HepG2 (cell line): ENCODE measurements at regions not wholly inside any gene's neighbourhood (a gene's known extent, or its start where the extent isn't known, plus 50 kb on each side); places are given as distances from the start of the nearest gene placed in this dataset.

Source experiments
- ATAC-seq: fragments of 200-7000 bp; cut with Tn5 transposase; 3 replicates; pipeline ENCODE4 v1.9.1; 2020; ENCODE audit warnings: mild to moderate bottlenecking, moderate library complexity
- BruUV-seq: library from RNA; stranded (reverse); fragments of 400-500 nt; replicated peaks from 2 replicates; lab custom pipeline; 2021; lab: Mats Ljungman, UMichigan
- CTCF ChIA-PET: fragments of 300-600 bp; formaldehyde crosslinking; extraction: SDS; loops from one replicate; lab custom pipeline; 2021; ENCODE audit warnings: low total read pairs, inconsistent platforms, low intra/inter-chr PET ratio; lab: Yijun Ruan, JAX
- POLR2A ChIA-PET: fragments of 350-600 bp; sonication (Branson Sonifier 250); formaldehyde crosslinking; loops from one replicate; lab custom pipeline; 2020; ENCODE audit warnings: antibody characterized with exemption, inconsistent platforms; lab: Yijun Ruan, JAX
- DNase-seq: peaks from one replicate; pipeline ENCODE4 v3.0.0-alpha.2; 2015; ENCODE audit warnings: low spot score
- FAIRE-seq: peaks from 3 replicates; lab custom pipeline; 2011; peaks lifted over from hg19 to GRCh38; lab: Jason Lieb, UNC
- H2AFZ ChIP-seq: one replicate; pipeline ENCODE4 v1.6.1; 2011; ENCODE audit warnings: low read length, inconsistent platforms
- H3K27ac ChIP-seq: fragments of 300-600 bp; 3 replicates; pipeline ENCODE4 v1.8.0; 2011; ENCODE audit warnings: mixed run types, mild to moderate bottlenecking, mixed read lengths, low read length, inconsistent platforms; ENCODE audit not compliant: insufficient read depth; ENCODE audit errors: extremely low read length
- H3K27me3 ChIP-seq, 2 experiments: fragments of 200-600 bp in 1 of 2; 2 replicates in 1 of 2; 3 replicates in 1 of 2; pipeline versions ENCODE4 v1.6.0 to v1.8.0; 2011; ENCODE audit warnings: low read length in 2 of 2, mild to moderate bottlenecking in 2 of 2, moderate library complexity in 2 of 2, inconsistent platforms in 1 of 2; ENCODE audit not compliant: insufficient read depth in 2 of 2, control insufficient read depth in 1 of 2
- H3K36me3 ChIP-seq, 2 experiments: fragments of 200-600 bp in 1 of 2; replicated peaks in 1 of 2; 2 replicates in 1 of 2; 3 replicates in 1 of 2; pipeline versions ENCODE4 v1.5.1 to v1.8.0; 2011; ENCODE audit warnings: low read length in 2 of 2, inconsistent platforms in 1 of 2; ENCODE audit not compliant: insufficient read depth in 2 of 2, control insufficient read depth in 1 of 2
- H3K4me1 ChIP-seq: 2 replicates; pipeline ENCODE4 v1.5.1; 2012; ENCODE audit warnings: low read length, inconsistent platforms; ENCODE audit not compliant: insufficient read depth
- H3K4me2 ChIP-seq: 2 replicates; pipeline ENCODE4 v1.6.0; 2011; ENCODE audit warnings: low read depth, low read length, inconsistent platforms
- H3K4me3 ChIP-seq, 3 experiments: fragments of 200-600 bp in 1 of 3; sonication (generic), shearing (Covaris generic) in 1 of 3; replicated peaks in 1 of 3; 2 replicates each; pipeline ENCODE4 v1.5.1; 2011 to 2016; ENCODE audit warnings: low read length in 3 of 3, inconsistent platforms in 2 of 3, low read depth in 2 of 3, mild to moderate bottlenecking in 2 of 3, control low read depth in 1 of 3, mixed read lengths in 1 of 3; ENCODE audit not compliant: insufficient read depth in 1 of 3
- H3K79me2 ChIP-seq: one replicate; pipeline ENCODE4 v1.6.1; 2011; ENCODE audit warnings: low read length, inconsistent platforms; ENCODE audit not compliant: insufficient read depth
- H3K9ac ChIP-seq: 2 replicates; pipeline ENCODE4 v1.6.0; 2011; ENCODE audit warnings: mild to moderate bottlenecking, low read depth, low read length, inconsistent platforms; ENCODE audit not compliant: insufficient read depth
- H3K9me3 ChIP-seq: 2 replicates; pipeline ENCODE4 v1.5.1; 2012; ENCODE audit warnings: mild to moderate bottlenecking, low read length
- H4K20me1 ChIP-seq: 2 replicates; pipeline ENCODE4 v1.6.0; 2011; ENCODE audit warnings: inconsistent platforms, mild to moderate bottlenecking, low read length, moderate library complexity; ENCODE audit not compliant: insufficient read depth
- ARHGAP35 ChIP-seq: sonication (generic); formaldehyde crosslinking; IDR thresholded peaks from 2 replicates; pipeline ENCODE4 v1.9.0; 2022; ENCODE audit warnings: mild to moderate bottlenecking, inconsistent platforms, moderate library complexity, missing genetic modification reagents, borderline replicate concordance
- MLXIP ChIP-seq: sonication (generic); formaldehyde crosslinking; IDR thresholded peaks from 2 replicates; pipeline ENCODE4 v1.9.0; 2021; ENCODE audit warnings: missing genetic modification reagents, borderline replicate concordance
- PRPF4 ChIP-seq: fragments of 200-400 bp; formaldehyde crosslinking; IDR thresholded peaks from 2 replicates; pipeline ENCODE4 v1.6.1; 2016; ENCODE audit warnings: low read length, low read depth; ENCODE audit not compliant: poor library complexity, severe bottlenecking
- TEAD3 ChIP-seq: optimal IDR thresholded peaks from 2 replicates; pipeline ENCODE3; 2016; ENCODE audit warnings: borderline replicate concordance
- ZNF605 ChIP-seq: sonication (generic); formaldehyde crosslinking; IDR thresholded peaks from 2 replicates; pipeline ENCODE4 v1.8.0; 2022; ENCODE audit warnings: mild to moderate bottlenecking, missing genetic modification reagents
- ZNF850 ChIP-seq: sonication (generic); formaldehyde crosslinking; conservative IDR thresholded peaks from 2 replicates; pipeline ENCODE4 v1.9.0; 2021; ENCODE audit warnings: mild to moderate bottlenecking, missing genetic modification reagents
- WGBS: methylation state at CpG from one replicate; pipeline ENCODE4 v1.1.6; 2017; ENCODE audit warnings: low lambda C conversion rate; 5-methylcytosine and 5-hydroxymethylcytosine counted together
- in situ Hi-C: cut with HindIII; loops from 2 replicates; pipeline ENCODE4 v1.10.0; 2017; ENCODE audit warnings: low pct_unique_long_range_greater_than_20kb; ENCODE audit not compliant: extremely low pct_ligation_motif_present
- intact Hi-C: fragments of 100-400 bp; cut with micrococcal nuclease; formaldehyde crosslinking; loops from one replicate; pipeline ENCODE4 v1.10.0; 2022; ENCODE audit not compliant: unreplicated experiment
- TF ChIP-seq, protein P1 (sequence below): sonication (generic); formaldehyde crosslinking; IDR thresholded peaks from 2 replicates; pipeline ENCODE4 v1.4.0; 2020; ENCODE audit warnings: mild to moderate bottlenecking, missing genetic modification reagents
- TF ChIP-seq, protein P2 (sequence below): sonication (generic); formaldehyde crosslinking; IDR thresholded peaks from 2 replicates; pipeline ENCODE4 v1.8.0; 2022; ENCODE audit warnings: mild to moderate bottlenecking, missing genetic modification reagents; ENCODE audit not compliant: insufficient replicate concordance

DNA sequence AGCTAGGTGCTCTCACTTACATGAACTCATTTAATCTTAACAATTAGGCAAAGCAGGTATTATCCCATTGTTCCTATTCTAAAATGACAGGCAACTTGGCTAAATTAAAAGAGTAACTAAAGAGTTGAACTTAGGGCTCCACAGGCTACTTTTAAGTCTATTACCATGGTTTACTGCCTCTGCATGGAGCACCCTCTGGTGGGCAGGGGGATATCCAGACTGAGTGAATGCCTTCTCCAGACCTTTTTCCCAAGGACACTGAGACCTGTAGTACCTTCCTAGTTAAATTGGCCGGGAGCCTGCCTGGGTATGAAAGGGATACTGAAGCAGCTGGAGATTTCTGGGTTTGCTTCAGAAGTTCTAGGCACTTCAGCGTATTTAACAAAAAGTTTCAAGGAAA, 238.1 kb downstream of the ELAVL2 start:
- Histone ChIP-seq H3K27ac (no peak overlapping the region), H4K20me1 (no peaks in the 10 kb centered on the region), H3K9ac (no peak overlapping the region), H3K9me3 (peaks cover 11% of the 10 kb centered on the region), H3K36me3 (no peaks in the 10 kb centered on the region), H3K4me1 (no peaks in the 10 kb centered on the region), H3K79me2 (no peaks in the 10 kb centered on the region), H3K4me3 (no peak overlapping the region), H3K4me2 (no peak overlapping the region), H3K27me3 (no peaks in the 10 kb centered on the region), H2AFZ (no peak overlapping the region)
- POLR2A ChIA-PET: no interaction called here
- no TSS peak for BruUV-seq
- WGBS: 0% methylated on average over 2 of the region's 2 CpGs
- ATAC-seq: no peak
- CTCF ChIA-PET: no interaction called here
- FAIRE-seq: no peak
- intact Hi-C loops (no loop called here), in situ Hi-C loops (no loop called here)
- no peak for DNase-seq
- TF ChIP-seq MLXIP (CRISPR knock-in tag): no peak
- TF ChIP-seq, protein P1, sequence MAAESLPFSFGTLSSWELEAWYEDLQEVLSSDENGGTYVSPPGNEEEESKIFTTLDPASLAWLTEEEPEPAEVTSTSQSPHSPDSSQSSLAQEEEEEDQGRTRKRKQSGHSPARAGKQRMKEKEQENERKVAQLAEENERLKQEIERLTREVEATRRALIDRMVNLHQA (CRISPR knock-in tag): no peak
- TF ChIP-seq PRPF4: no peak
- TF ChIP-seq, all 625 proteins: peak for 0

- intact Hi-C loops: no loop called here
- peak overlapping the region in 2 of 3 experiments; percentile 23 to 36; a peak in 2 of 6 replicates for H3K4me3 ChIP-seq
- H3K27me3 ChIP-seq: no peaks in the 10 kb centered on the region
- DNase-seq: no peak
- no peak for FAIRE-seq
- no peaks in the 10 kb centered on the region for H4K20me1 ChIP-seq
- no TSS peak for BruUV-seq
- H3K79me2 ChIP-seq: no peaks in the 10 kb centered on the region
- H3K9ac ChIP-seq: no peak overlapping the region
- in situ Hi-C loops: no loop called here
- ChIA-PET CTCF (no interaction called here), POLR2A (no interaction called here)
- no peaks in the 10 kb centered on the region for H3K4me1 ChIP-seq
- no peak overlapping the region for H3K27ac ChIP-seq
- ATAC-seq: no peak
- peak overlapping the region; percentile 25 for H3K4me2 ChIP-seq
- WGBS: 15% methylated on average over 3 of the region's 3 CpGs
- no peak overlapping the region for H2AFZ ChIP-seq
- H3K36me3 ChIP-seq: no peaks in the 10 kb centered on the region
- H3K9me3 ChIP-seq: peaks cover 9% of the 10 kb centered on the region
- TF ChIP-seq, protein P2, sequence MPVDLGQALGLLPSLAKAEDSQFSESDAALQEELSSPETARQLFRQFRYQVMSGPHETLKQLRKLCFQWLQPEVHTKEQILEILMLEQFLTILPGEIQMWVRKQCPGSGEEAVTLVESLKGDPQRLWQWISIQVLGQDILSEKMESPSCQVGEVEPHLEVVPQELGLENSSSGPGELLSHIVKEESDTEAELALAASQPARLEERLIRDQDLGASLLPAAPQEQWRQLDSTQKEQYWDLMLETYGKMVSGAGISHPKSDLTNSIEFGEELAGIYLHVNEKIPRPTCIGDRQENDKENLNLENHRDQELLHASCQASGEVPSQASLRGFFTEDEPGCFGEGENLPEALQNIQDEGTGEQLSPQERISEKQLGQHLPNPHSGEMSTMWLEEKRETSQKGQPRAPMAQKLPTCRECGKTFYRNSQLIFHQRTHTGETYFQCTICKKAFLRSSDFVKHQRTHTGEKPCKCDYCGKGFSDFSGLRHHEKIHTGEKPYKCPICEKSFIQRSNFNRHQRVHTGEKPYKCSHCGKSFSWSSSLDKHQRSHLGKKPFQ (CRISPR knock-in tag): no peak
- TF ChIP-seq ARHGAP35 (CRISPR knock-in tag) (no peak), TEAD3 (CRISPR knock-in tag) (no peak), ZNF850 (no peak), ZNF605 (CRISPR knock-in tag) (no peak), MLXIP (CRISPR knock-in tag) (no peak)
These were observed 235.6 kb downstream of the ELAVL2 start for GRCh38 chr9:23590276-23591000.
